HepG2 (cell line): ENCODE measurements at regions not wholly inside any gene's neighbourhood (a gene's known extent, or its start where the extent isn't known, plus 50 kb on each side); places are given as distances from the start of the nearest gene placed in this dataset.

Source experiments
- ATAC-seq: fragments of 200-7000 bp; cut with Tn5 transposase; 3 replicates; pipeline ENCODE4 v1.9.1; 2020; ENCODE audit warnings: mild to moderate bottlenecking, moderate library complexity
- BruUV-seq: library from RNA; stranded (reverse); fragments of 400-500 nt; replicated peaks from 2 replicates; lab custom pipeline; 2021; lab: Mats Ljungman, UMichigan
- CTCF ChIA-PET: fragments of 300-600 bp; formaldehyde crosslinking; extraction: SDS; loops from one replicate; lab custom pipeline; 2021; ENCODE audit warnings: low total read pairs, inconsistent platforms, low intra/inter-chr PET ratio; lab: Yijun Ruan, JAX
- POLR2A ChIA-PET: fragments of 350-600 bp; sonication (Branson Sonifier 250); formaldehyde crosslinking; loops from one replicate; lab custom pipeline; 2020; ENCODE audit warnings: antibody characterized with exemption, inconsistent platforms; lab: Yijun Ruan, JAX
- DNase-seq: peaks from one replicate; pipeline ENCODE4 v3.0.0-alpha.2; 2015; ENCODE audit warnings: low spot score
- FAIRE-seq: peaks from 3 replicates; lab custom pipeline; 2011; peaks lifted over from hg19 to GRCh38; lab: Jason Lieb, UNC
- H2AFZ ChIP-seq: one replicate; pipeline ENCODE4 v1.6.1; 2011; ENCODE audit warnings: low read length, inconsistent platforms
- H3K27ac ChIP-seq: fragments of 300-600 bp; 3 replicates; pipeline ENCODE4 v1.8.0; 2011; ENCODE audit warnings: mixed run types, mild to moderate bottlenecking, mixed read lengths, low read length, inconsistent platforms; ENCODE audit not compliant: insufficient read depth; ENCODE audit errors: extremely low read length
- H3K27me3 ChIP-seq, 2 experiments: fragments of 200-600 bp in 1 of 2; 2 replicates in 1 of 2; 3 replicates in 1 of 2; pipeline versions ENCODE4 v1.6.0 to v1.8.0; 2011; ENCODE audit warnings: low read length in 2 of 2, mild to moderate bottlenecking in 2 of 2, moderate library complexity in 2 of 2, inconsistent platforms in 1 of 2; ENCODE audit not compliant: insufficient read depth in 2 of 2, control insufficient read depth in 1 of 2
- H3K36me3 ChIP-seq, 2 experiments: fragments of 200-600 bp in 1 of 2; replicated peaks in 1 of 2; 2 replicates in 1 of 2; 3 replicates in 1 of 2; pipeline versions ENCODE4 v1.5.1 to v1.8.0; 2011; ENCODE audit warnings: low read length in 2 of 2, inconsistent platforms in 1 of 2; ENCODE audit not compliant: insufficient read depth in 2 of 2, control insufficient read depth in 1 of 2
- H3K4me1 ChIP-seq: 2 replicates; pipeline ENCODE4 v1.5.1; 2012; ENCODE audit warnings: low read length, inconsistent platforms; ENCODE audit not compliant: insufficient read depth
- H3K4me2 ChIP-seq: 2 replicates; pipeline ENCODE4 v1.6.0; 2011; ENCODE audit warnings: low read depth, low read length, inconsistent platforms
- H3K4me3 ChIP-seq, 3 experiments: fragments of 200-600 bp in 1 of 3; sonication (generic), shearing (Covaris generic) in 1 of 3; replicated peaks in 1 of 3; 2 replicates each; pipeline ENCODE4 v1.5.1; 2011 to 2016; ENCODE audit warnings: low read length in 3 of 3, inconsistent platforms in 2 of 3, low read depth in 2 of 3, mild to moderate bottlenecking in 2 of 3, control low read depth in 1 of 3, mixed read lengths in 1 of 3; ENCODE audit not compliant: insufficient read depth in 1 of 3
- H3K79me2 ChIP-seq: one replicate; pipeline ENCODE4 v1.6.1; 2011; ENCODE audit warnings: low read length, inconsistent platforms; ENCODE audit not compliant: insufficient read depth
- H3K9ac ChIP-seq: 2 replicates; pipeline ENCODE4 v1.6.0; 2011; ENCODE audit warnings: mild to moderate bottlenecking, low read depth, low read length, inconsistent platforms; ENCODE audit not compliant: insufficient read depth
- H3K9me3 ChIP-seq: 2 replicates; pipeline ENCODE4 v1.5.1; 2012; ENCODE audit warnings: mild to moderate bottlenecking, low read length
- H4K20me1 ChIP-seq: 2 replicates; pipeline ENCODE4 v1.6.0; 2011; ENCODE audit warnings: inconsistent platforms, mild to moderate bottlenecking, low read length, moderate library complexity; ENCODE audit not compliant: insufficient read depth
- EED ChIP-seq: sonication (generic); formaldehyde crosslinking; IDR thresholded peaks from 2 replicates; pipeline ENCODE4 v1.5.0; 2020; ENCODE audit warnings: mild to moderate bottlenecking, missing genetic modification reagents
- RERE ChIP-seq: IDR thresholded peaks from 2 replicates; pipeline ENCODE4 v1.6.1; 2016; ENCODE audit warnings: low read depth, missing genetic modification reagents, missing compliant biosample characterization
- ZNF7 ChIP-seq: IDR thresholded peaks from 2 replicates; pipeline ENCODE4 v1.6.1; 2016; ENCODE audit warnings: missing biosample characterization, missing genetic modification reagents
- ZNF777 ChIP-seq: sonication (generic); formaldehyde crosslinking; IDR thresholded peaks from 2 replicates; pipeline ENCODE4 v1.4.0; 2020; ENCODE audit warnings: missing genetic modification reagents
- WGBS: methylation state at CpG from one replicate; pipeline ENCODE4 v1.1.6; 2017; ENCODE audit warnings: low lambda C conversion rate; 5-methylcytosine and 5-hydroxymethylcytosine counted together
- in situ Hi-C: cut with HindIII; loops from 2 replicates; pipeline ENCODE4 v1.10.0; 2017; ENCODE audit warnings: low pct_unique_long_range_greater_than_20kb; ENCODE audit not compliant: extremely low pct_ligation_motif_present
- intact Hi-C: fragments of 100-400 bp; cut with micrococcal nuclease; formaldehyde crosslinking; loops from one replicate; pipeline ENCODE4 v1.10.0; 2022; ENCODE audit not compliant: unreplicated experiment
- TF ChIP-seq, protein P1 (sequence below): fragments of 450-650 bp; IDR thresholded peaks from 2 replicates; pipeline ENCODE4 v1.6.1; 2016

GRCh38 chr3:40736943-40737342 is 212.2 kb downstream of the ZNF621 start:
- Histone ChIP-seq H3K9me3 (no peaks in the 10 kb centered on the region), H3K36me3 (no peaks in the 10 kb centered on the region), H4K20me1 (no peaks in the 10 kb centered on the region), H3K4me1 (peaks cover 4% of the 10 kb centered on the region; the same call in 1 of the 2 replicates), H3K79me2 (no peaks in the 10 kb centered on the region)
- 65% methylated on average over 3 of the region's 3 CpGs for WGBS
- CTCF ChIA-PET, result no interaction called here
- no peak for ATAC-seq
- no TSS peak for BruUV-seq
- intact Hi-C loops, result no loop called here
- in situ Hi-C loops, result no loop called here
- DNase-seq, result no peak
- TF ChIP-seq EED (no peak), ZNF7 (CRISPR knock-in tag) (peak; percentile 55; the same call in 1 of the 2 replicates), RERE (CRISPR knock-in tag) (no peak), ZNF777 (no peak)
- TF ChIP-seq, protein P1, sequence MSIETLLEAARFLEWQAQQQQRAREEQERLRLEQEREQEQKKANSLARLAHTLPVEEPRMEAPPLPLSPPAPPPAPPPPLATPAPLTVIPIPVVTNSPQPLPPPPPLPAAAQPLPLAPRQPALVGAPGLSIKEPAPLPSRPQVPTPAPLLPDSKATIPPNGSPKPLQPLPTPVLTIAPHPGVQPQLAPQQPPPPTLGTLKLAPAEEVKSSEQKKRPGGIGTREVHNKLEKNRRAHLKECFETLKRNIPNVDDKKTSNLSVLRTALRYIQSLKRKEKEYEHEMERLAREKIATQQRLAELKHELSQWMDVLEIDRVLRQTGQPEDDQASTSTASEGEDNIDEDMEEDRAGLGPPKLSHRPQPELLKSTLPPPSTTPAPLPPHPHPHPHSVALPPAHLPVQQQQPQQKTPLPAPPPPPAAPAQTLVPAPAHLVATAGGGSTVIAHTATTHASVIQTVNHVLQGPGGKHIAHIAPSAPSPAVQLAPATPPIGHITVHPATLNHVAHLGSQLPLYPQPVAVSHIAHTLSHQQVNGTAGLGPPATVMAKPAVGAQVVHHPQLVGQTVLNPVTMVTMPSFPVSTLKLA, result no peak
- TF ChIP-seq, all 625 proteins: peak for 1
- no peak overlapping the region for H3K4me2 ChIP-seq
- H2AFZ ChIP-seq, result no peak overlapping the region
- H3K9ac ChIP-seq, result no peak overlapping the region
- FAIRE-seq, result no peak
- H3K27me3 ChIP-seq, result no peaks in the 10 kb centered on the region; a peak in 1 of 5 replicates
- POLR2A ChIA-PET, result no interaction called here
- H3K27ac ChIP-seq, result no peak overlapping the region
- no peak overlapping the region for H3K4me3 ChIP-seq
